Loucy (cell line): ENCODE measurements at regions not wholly inside any gene's neighbourhood (a gene's known extent, or its start where the extent isn't known, plus 50 kb on each side); places are given as distances from the start of the nearest gene placed in this dataset.

Source experiments
- H2AFZ ChIP-seq: fragments of 200-600 bp; sonication (generic); 2 replicates; pipeline ENCODE4 v1.6.0; 2016; ENCODE audit warnings: antibody characterized with exemption, mild to moderate bottlenecking, low read length, moderate library complexity
- H3F3A ChIP-seq: fragments of 200-600 bp; 2 replicates; pipeline ENCODE4 v1.6.0; 2016; ENCODE audit warnings: antibody characterized with exemption, low read depth, mild to moderate bottlenecking
- H3K27me3 ChIP-seq: fragments of 200-600 bp; sonication (generic); 2 replicates; pipeline ENCODE4 v1.6.1; 2014; ENCODE audit warnings: low read length, mild to moderate bottlenecking; ENCODE audit not compliant: insufficient read depth, poor library complexity, severe bottlenecking
- H3K36me3 ChIP-seq: fragments of 200-600 bp; sonication (generic); 2 replicates; pipeline ENCODE4 v1.6.1; 2016; ENCODE audit warnings: low read length; ENCODE audit not compliant: insufficient read depth
- H3K4me1 ChIP-seq: fragments of 200-600 bp; sonication (generic); 2 replicates; pipeline ENCODE4 v1.5.1; 2014; ENCODE audit warnings: low read length, mild to moderate bottlenecking; ENCODE audit not compliant: insufficient read depth, poor library complexity, severe bottlenecking
- H3K4me2 ChIP-seq: fragments of 200-600 bp; sonication (generic); 2 replicates; pipeline ENCODE4 v1.6.0; 2014; ENCODE audit warnings: antibody characterized with exemption, low read length, low read depth, mild to moderate bottlenecking; ENCODE audit not compliant: poor library complexity, severe bottlenecking
- H3K4me3 ChIP-seq: fragments of 200-600 bp; sonication (generic); 2 replicates; pipeline ENCODE4 v1.5.1; 2014; ENCODE audit warnings: low read length, mild to moderate bottlenecking, mixed read lengths; ENCODE audit not compliant: poor library complexity, severe bottlenecking
- H3K79me2 ChIP-seq: fragments of 200-600 bp; sonication (generic); 2 replicates; pipeline ENCODE4 v1.6.1; 2014; ENCODE audit warnings: low read length; ENCODE audit not compliant: insufficient read depth
- H3K9ac ChIP-seq: fragments of 200-600 bp; sonication (generic); 2 replicates; pipeline ENCODE4 v1.6.0; 2014; ENCODE audit warnings: mild to moderate bottlenecking, low read depth, low read length, moderate library complexity; ENCODE audit not compliant: poor library complexity, severe bottlenecking
- H3K9me2 ChIP-seq: fragments of 200-600 bp; sonication (generic); replicated peaks from 2 replicates; pipeline ENCODE4 v1.6.1; 2016; ENCODE audit warnings: low read depth, low read length, mixed read lengths
- H3K9me3 ChIP-seq: fragments of 200-600 bp; sonication (generic); 2 replicates; pipeline ENCODE4 v1.6.1; 2014; ENCODE audit warnings: mild to moderate bottlenecking, antibody characterized with exemption, low read length, low read depth; ENCODE audit not compliant: insufficient read depth
- H4K20me1 ChIP-seq: fragments of 200-600 bp; sonication (generic); 2 replicates; pipeline ENCODE4 v1.6.0; 2014; ENCODE audit warnings: antibody characterized with exemption, low read length, mild to moderate bottlenecking; ENCODE audit not compliant: insufficient read depth, poor library complexity, severe bottlenecking
- EZH2phosphoT487 ChIP-seq: fragments of 200-600 bp; IDR thresholded peaks from 2 replicates; pipeline ENCODE4 v1.6.1; 2018; ENCODE audit warnings: antibody characterized with exemption, mild to moderate bottlenecking, moderate library complexity, borderline replicate concordance
- TF ChIP-seq, protein P1 (sequence below): fragments of 200-600 bp; sonication (generic); conservative IDR thresholded peaks from 2 replicates; pipeline ENCODE4 v1.5.1; 2014; ENCODE audit warnings: mild to moderate bottlenecking, antibody characterized with exemption, low read length

DNA sequence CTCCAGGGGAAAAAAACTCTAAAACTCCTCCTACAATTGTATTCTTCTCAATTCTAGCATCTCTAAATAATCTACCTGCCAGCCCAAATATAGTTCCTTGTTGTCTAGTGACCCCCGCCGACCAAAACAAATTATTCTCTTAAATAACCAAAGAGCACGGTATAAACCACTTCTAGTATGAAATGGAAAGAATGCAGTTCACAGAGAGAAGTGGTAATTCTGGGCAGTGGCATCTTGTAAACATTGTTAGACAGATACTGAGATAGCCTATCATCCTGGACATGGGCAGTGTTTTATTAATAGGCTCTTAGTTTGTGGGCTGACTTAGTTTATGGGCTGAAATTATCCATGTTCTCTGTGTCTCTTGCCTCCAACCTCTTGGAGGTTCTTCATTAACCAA is 1412.6 kb upstream of the CDH9 start:
- H3K4me3 ChIP-seq, result no peak overlapping the region
- no peaks in the 10 kb centered on the region for H3K36me3 ChIP-seq
- H3K9me3 ChIP-seq, result no peaks in the 10 kb centered on the region
- H3K27me3 ChIP-seq, result no peaks in the 10 kb centered on the region
- no peak overlapping the region for H2AFZ ChIP-seq
- TF ChIP-seq, protein P1, sequence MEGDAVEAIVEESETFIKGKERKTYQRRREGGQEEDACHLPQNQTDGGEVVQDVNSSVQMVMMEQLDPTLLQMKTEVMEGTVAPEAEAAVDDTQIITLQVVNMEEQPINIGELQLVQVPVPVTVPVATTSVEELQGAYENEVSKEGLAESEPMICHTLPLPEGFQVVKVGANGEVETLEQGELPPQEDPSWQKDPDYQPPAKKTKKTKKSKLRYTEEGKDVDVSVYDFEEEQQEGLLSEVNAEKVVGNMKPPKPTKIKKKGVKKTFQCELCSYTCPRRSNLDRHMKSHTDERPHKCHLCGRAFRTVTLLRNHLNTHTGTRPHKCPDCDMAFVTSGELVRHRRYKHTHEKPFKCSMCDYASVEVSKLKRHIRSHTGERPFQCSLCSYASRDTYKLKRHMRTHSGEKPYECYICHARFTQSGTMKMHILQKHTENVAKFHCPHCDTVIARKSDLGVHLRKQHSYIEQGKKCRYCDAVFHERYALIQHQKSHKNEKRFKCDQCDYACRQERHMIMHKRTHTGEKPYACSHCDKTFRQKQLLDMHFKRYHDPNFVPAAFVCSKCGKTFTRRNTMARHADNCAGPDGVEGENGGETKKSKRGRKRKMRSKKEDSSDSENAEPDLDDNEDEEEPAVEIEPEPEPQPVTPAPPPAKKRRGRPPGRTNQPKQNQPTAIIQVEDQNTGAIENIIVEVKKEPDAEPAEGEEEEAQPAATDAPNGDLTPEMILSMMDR, result no peak
- no peaks in the 10 kb centered on the region for H3F3A ChIP-seq
- H3K79me2 ChIP-seq, result no peaks in the 10 kb centered on the region
- no peaks in the 10 kb centered on the region for H4K20me1 ChIP-seq
- H3K4me2 ChIP-seq, result no peak overlapping the region
- H3K4me1 ChIP-seq, result no peaks in the 10 kb centered on the region
- H3K9ac ChIP-seq, result no peak overlapping the region
- no peaks in the 10 kb centered on the region for H3K9me2 ChIP-seq

DNA sequence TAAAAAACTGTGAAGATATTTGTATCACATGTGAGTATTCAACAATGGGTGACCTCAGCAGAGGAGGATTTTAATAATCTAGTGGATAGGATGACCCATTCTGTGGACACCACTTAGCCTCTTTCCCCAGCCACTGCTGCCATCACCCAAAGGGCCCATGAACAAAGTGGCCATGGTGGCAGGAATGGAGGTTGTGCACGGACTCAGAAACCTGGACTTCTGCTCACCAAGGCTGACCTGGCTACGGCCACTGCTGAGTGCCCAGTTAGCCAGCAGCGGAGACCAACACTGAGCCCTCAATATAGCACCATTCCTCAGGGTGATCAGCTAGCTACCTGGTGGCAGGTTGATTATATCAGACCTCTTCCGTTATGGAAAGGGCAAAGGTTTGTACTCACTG is 1410.4 kb upstream of the CDH9 start:
- no peak overlapping the region for H2AFZ ChIP-seq
- H3K4me2 ChIP-seq, result no peak overlapping the region
- H4K20me1 ChIP-seq, result no peaks in the 10 kb centered on the region
- H3K36me3 ChIP-seq, result no peaks in the 10 kb centered on the region
- H3K9ac ChIP-seq, result no peak overlapping the region
- no peaks in the 10 kb centered on the region for H3K4me1 ChIP-seq
- no peaks in the 10 kb centered on the region for H3K9me3 ChIP-seq
- no peaks in the 10 kb centered on the region for H3K79me2 ChIP-seq
- no peak overlapping the region for H3K4me3 ChIP-seq
- TF ChIP-seq EZH2phosphoT487, result no peak
- TF ChIP-seq, protein P1, result no peak
- H3K9me2 ChIP-seq, result no peaks in the 10 kb centered on the region
- no peaks in the 10 kb centered on the region for H3F3A ChIP-seq
- no peaks in the 10 kb centered on the region for H3K27me3 ChIP-seq

DNA sequence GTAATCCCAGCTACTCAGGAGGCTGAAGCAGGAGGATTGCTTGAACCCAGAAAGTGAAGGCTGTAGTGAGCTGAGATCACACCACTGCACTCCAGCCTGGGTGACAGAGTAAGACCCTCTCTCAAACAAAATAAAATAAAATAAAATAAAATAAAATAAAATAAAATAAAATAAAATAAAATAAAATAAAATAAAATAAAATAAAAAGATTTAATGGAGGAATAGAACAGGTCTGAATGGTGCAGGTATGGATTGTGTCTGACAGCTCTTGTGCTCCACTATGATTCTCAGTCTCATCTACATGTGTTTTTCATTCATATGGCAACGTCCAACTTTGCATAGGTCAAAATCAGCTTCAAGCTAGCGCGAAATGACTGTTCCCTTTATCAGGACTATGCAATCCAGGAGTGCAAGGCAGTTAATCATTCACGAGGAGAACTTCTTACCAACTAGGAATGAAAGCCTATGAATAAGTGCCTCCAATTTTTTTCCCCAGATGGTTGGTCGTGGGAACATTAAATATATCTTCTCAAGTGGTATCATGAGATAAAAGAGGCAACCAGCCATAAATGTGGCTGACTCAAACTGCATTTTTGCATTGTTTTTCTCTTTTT is 1392.3 kb upstream of the CDH9 start:
- Histone ChIP-seq H3K4me1 (no peaks in the 10 kb centered on the region), H4K20me1 (no peaks in the 10 kb centered on the region), H3K9me2 (no peaks in the 10 kb centered on the region), H3K9ac (no peak overlapping the region), H3K9me3 (no peaks in the 10 kb centered on the region), H2AFZ (no peak overlapping the region), H3K4me3 (no peak overlapping the region), H3K4me2 (no peak overlapping the region), H3F3A (no peaks in the 10 kb centered on the region), H3K79me2 (no peaks in the 10 kb centered on the region), H3K27me3 (no peaks in the 10 kb centered on the region), H3K36me3 (no peaks in the 10 kb centered on the region)
- TF ChIP-seq, protein P1, result no peak
- TF ChIP-seq EZH2phosphoT487, result no peak
